Kidney epithelial cell (primary cell): ENCODE measurements at regions not wholly inside any gene's neighbourhood (a gene's known extent, or its start where the extent isn't known, plus 50 kb on each side); places are given as distances from the start of the nearest gene placed in this dataset.

Experiments used
- DNase-seq: peaks from one replicate; pipeline ENCODE4 v3.0.0-alpha.2; 2010; ENCODE audit warnings: low read depth
- H3K27me3 ChIP-seq: 2 replicates; pipeline ENCODE4 v1.6.0; 2011; ENCODE audit warnings: low read length; ENCODE audit not compliant: control insufficient read depth, insufficient read depth
- H3K36me3 ChIP-seq: 2 replicates; pipeline ENCODE4 v1.5.1; 2011; ENCODE audit warnings: low read length; ENCODE audit not compliant: control insufficient read depth, insufficient read depth
- H3K4me3 ChIP-seq: 2 replicates; pipeline ENCODE4 v1.5.1; 2011; ENCODE audit warnings: low read depth, mild to moderate bottlenecking, control low read depth, low read length
- CTCF ChIP-seq: IDR thresholded peaks from 2 replicates; pipeline ENCODE4 v1.5.1; 2011; ENCODE audit warnings: mild to moderate bottlenecking, moderate library complexity, low read length, control low read depth, inconsistent platforms; ENCODE audit not compliant: insufficient read depth, poor library complexity, severe bottlenecking

GRCh38 chr7:28348636-28349035, 63.7 kb upstream of the CREB5 start:
- TF ChIP-seq CTCF: no peak
- DNase-seq: no peak
- Histone ChIP-seq H3K27me3 (no peaks in the 10 kb centered on the region), H3K36me3 (no peaks in the 10 kb centered on the region), H3K4me3 (no peak overlapping the region)

- Histone ChIP-seq H3K4me3 (no peak overlapping the region), H3K27me3 (no peaks in the 10 kb centered on the region), H3K36me3 (no peaks in the 10 kb centered on the region)
- no peak for DNase-seq
- TF ChIP-seq CTCF: no peak
Measured at GRCh38 chr7:28349637-28350036, 62.7 kb upstream of the CREB5 start.

- TF ChIP-seq CTCF: no peak
- Histone ChIP-seq H3K36me3 (no peaks in the 10 kb centered on the region), H3K27me3 (no peaks in the 10 kb centered on the region), H3K4me3 (no peak overlapping the region)
- no peak for DNase-seq
Measured at GRCh38 chr7:28350662-28351061, 61.7 kb upstream of the CREB5 start.

- Histone ChIP-seq H3K27me3 (no peaks in the 10 kb centered on the region), H3K36me3 (no peaks in the 10 kb centered on the region), H3K4me3 (no peak overlapping the region)
- DNase-seq: no peak
- TF ChIP-seq CTCF: no peak
Measured at GRCh38 chr7:28351450-28351849, 60.9 kb upstream of the CREB5 start.

- peak; percentile 96 for DNase-seq
- no peak overlapping the region for H3K4me3 ChIP-seq
- TF ChIP-seq CTCF: no peak
- no peaks in the 10 kb centered on the region for H3K27me3 ChIP-seq
- no peaks in the 10 kb centered on the region for H3K36me3 ChIP-seq
Measured at GRCh38 chr7:28354601-28355402, 57.5 kb upstream of the CREB5 start.
